ENCODE measurements at regions not wholly inside any gene's neighbourhood (a gene's known extent, or its start where the extent isn't known, plus 50 kb on each side); places are given as distances from the start of the nearest gene placed in this dataset.

DNA sequence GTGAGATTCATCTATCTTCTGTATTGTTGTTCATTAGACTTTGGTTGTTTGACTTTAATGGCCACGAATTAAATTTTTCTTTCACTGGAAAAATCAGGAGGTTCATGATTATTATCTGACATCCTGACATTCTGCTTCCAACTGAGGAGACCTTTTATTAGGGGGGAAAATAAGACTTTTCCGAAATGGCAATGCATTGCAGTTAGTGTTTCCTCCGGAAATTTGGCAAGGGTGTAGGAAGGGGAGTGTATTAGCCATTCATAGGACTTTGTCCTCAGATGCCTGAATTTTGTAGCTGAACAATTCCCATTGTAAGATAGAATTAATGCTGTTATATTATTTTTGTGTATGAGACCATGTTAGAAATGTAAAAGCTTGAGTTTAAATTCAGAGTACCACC lies 450.6 kb upstream of the TGFBR2 start:
- WGBS = 58% methylated on average over 3 of the region's 3 CpGs
- H3K14ac ChIP-seq (ENCODE audit: low read length in 2 of 2) = no peak overlapping the region
- H3K4me2 ChIP-seq (ENCODE audit: low read length, poor library complexity, severe bottlenecking) = no peak overlapping the region
- H2BK12ac ChIP-seq (ENCODE audit: low read length in 2 of 2) = no peak overlapping the region
- no peaks in the 10 kb centered on the region for H3K4me1 ChIP-seq (ENCODE audit: control insufficient read depth, insufficient read depth, low read depth, low read length)
- no peak overlapping the region for H3K4ac ChIP-seq (ENCODE audit: low read depth in 1 of 2, low read length in 2 of 2)
- peak overlapping the region; percentile 4 for H3K9ac ChIP-seq (ENCODE audit: low read length)
- no peaks in the 10 kb centered on the region for H3K27me3 ChIP-seq (ENCODE audit: control insufficient read depth in 1 of 2, insufficient read depth in 1 of 2, low read length in 2 of 2)
- H3K23ac ChIP-seq (ENCODE audit: low read length in 2 of 2) = no peak overlapping the region
- H3K27ac ChIP-seq (ENCODE audit: low read length, poor library complexity, severe bottlenecking) = no peak overlapping the region
- H3K18ac ChIP-seq (ENCODE audit: low read depth in 1 of 2, low read length in 2 of 2) = no peak overlapping the region
- H3K36me3 ChIP-seq (ENCODE audit: control insufficient read depth in 1 of 2, insufficient read depth in 2 of 2, low read depth in 1 of 2, low read length in 2 of 2) = no peaks in the 10 kb centered on the region
- H4K8ac ChIP-seq (ENCODE audit: low read length) = no peak overlapping the region
- no peak for DNase-seq
- no peak overlapping the region for H4K91ac ChIP-seq (ENCODE audit: low read length)
- H3K4me3 ChIP-seq (ENCODE audit: insufficient read depth in 1 of 2, low read depth in 1 of 2, low read length in 2 of 2) = no peak overlapping the region
- no peak overlapping the region for H2BK120ac ChIP-seq (ENCODE audit: low read depth, low read length)
- no peak overlapping the region for H2BK15ac ChIP-seq (ENCODE audit: low read depth, poor library complexity, severe bottlenecking)
- no peaks in the 10 kb centered on the region for H3K9me3 ChIP-seq (ENCODE audit: control insufficient read depth, low read length)
- no peaks in the 10 kb centered on the region for H3K79me1 ChIP-seq (replicated peaks; ENCODE audit: low read length, poor library complexity, severe bottlenecking)
- H2AK5ac ChIP-seq (ENCODE audit: low read length, severe bottlenecking) = no peak overlapping the region
- H2BK5ac ChIP-seq (ENCODE audit: low read depth, low read length, poor library complexity, severe bottlenecking) = no peak overlapping the region
- H2AFZ ChIP-seq (ENCODE audit: low read depth, low read length) = no peak overlapping the region

DNA sequence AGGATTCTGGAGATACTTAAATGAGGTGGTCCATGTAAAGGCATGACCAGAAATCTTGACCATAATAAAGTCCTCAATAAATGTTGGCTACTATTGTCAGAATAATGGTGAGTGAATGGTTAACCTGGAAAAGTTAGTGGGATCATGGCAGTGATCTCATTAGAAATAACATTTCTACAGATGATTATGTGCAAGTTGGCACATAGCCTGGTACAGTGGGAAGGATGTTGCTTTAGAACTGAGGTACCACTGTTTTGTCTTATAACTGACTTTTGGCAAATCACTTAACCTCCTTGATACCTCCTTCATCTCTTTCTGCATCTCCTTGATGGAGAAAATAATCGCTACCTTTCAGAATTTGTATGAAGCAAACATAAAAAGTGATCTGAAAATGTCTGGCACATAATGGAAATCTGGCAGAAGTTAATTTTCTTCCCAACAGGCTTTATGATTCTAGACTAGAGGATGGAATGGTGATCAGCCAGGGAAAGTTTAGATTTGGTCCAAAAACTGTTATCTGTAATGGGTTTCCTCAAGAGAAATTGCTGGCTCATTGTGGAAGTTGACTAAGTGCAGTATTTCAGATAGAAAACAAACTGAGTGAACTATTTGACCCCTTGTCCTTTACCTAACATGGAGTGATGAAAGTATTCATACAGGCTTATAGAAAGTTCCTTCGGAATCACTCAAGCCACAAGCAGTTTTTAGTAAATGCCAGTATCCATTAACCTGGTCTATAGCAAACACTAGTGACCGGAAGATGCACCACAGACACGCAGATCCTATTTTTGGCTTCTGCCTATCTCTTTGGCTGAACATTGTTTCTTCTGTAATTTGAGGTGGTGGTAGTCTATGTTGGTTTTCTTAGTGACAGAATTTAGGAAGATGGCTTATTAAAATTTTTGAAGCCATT lies 449.6 kb upstream of the TGFBR2 start:
- H3K14ac ChIP-seq (ENCODE audit: low read length in 2 of 2) = no peak overlapping the region
- no peaks in the 10 kb centered on the region for H3K79me1 ChIP-seq (replicated peaks; ENCODE audit: low read length, poor library complexity, severe bottlenecking)
- H3K27ac ChIP-seq (ENCODE audit: low read length, poor library complexity, severe bottlenecking) = no peak overlapping the region
- H2BK12ac ChIP-seq (ENCODE audit: low read length in 2 of 2) = no peak overlapping the region
- peak overlapping the region; percentile 37 for H3K9ac ChIP-seq (ENCODE audit: low read length)
- H2BK120ac ChIP-seq (ENCODE audit: low read depth, low read length) = no peak overlapping the region
- H3K4me1 ChIP-seq (ENCODE audit: control insufficient read depth, insufficient read depth, low read depth, low read length) = no peaks in the 10 kb centered on the region
- DNase-seq = no peak
- H3K4me2 ChIP-seq (ENCODE audit: low read length, poor library complexity, severe bottlenecking) = no peak overlapping the region
- H2BK15ac ChIP-seq (ENCODE audit: low read depth, poor library complexity, severe bottlenecking) = no peak overlapping the region
- H3K36me3 ChIP-seq (ENCODE audit: control insufficient read depth in 1 of 2, insufficient read depth in 2 of 2, low read depth in 1 of 2, low read length in 2 of 2) = no peaks in the 10 kb centered on the region
- H2AK5ac ChIP-seq (ENCODE audit: low read length, severe bottlenecking) = no peak overlapping the region
- no peak overlapping the region for H2BK5ac ChIP-seq (ENCODE audit: low read depth, low read length, poor library complexity, severe bottlenecking)
- no peak overlapping the region for H4K8ac ChIP-seq (ENCODE audit: low read length)
- H3K18ac ChIP-seq (ENCODE audit: low read depth in 1 of 2, low read length in 2 of 2) = no peak overlapping the region
- H3K27me3 ChIP-seq (ENCODE audit: control insufficient read depth in 1 of 2, insufficient read depth in 1 of 2, low read length in 2 of 2) = no peaks in the 10 kb centered on the region
- 96% methylated on average over 3 of the region's 4 CpGs for WGBS
- H3K23ac ChIP-seq (ENCODE audit: low read length in 2 of 2) = no peak overlapping the region
- H3K4ac ChIP-seq (ENCODE audit: low read depth in 1 of 2, low read length in 2 of 2) = no peak overlapping the region
- no peak overlapping the region for H3K4me3 ChIP-seq (ENCODE audit: insufficient read depth in 1 of 2, low read depth in 1 of 2, low read length in 2 of 2)
- H4K91ac ChIP-seq (ENCODE audit: low read length) = no peak overlapping the region
- H3K9me3 ChIP-seq (ENCODE audit: control insufficient read depth, low read length) = no peaks in the 10 kb centered on the region
- no peak overlapping the region for H2AFZ ChIP-seq (ENCODE audit: low read depth, low read length)

DNA sequence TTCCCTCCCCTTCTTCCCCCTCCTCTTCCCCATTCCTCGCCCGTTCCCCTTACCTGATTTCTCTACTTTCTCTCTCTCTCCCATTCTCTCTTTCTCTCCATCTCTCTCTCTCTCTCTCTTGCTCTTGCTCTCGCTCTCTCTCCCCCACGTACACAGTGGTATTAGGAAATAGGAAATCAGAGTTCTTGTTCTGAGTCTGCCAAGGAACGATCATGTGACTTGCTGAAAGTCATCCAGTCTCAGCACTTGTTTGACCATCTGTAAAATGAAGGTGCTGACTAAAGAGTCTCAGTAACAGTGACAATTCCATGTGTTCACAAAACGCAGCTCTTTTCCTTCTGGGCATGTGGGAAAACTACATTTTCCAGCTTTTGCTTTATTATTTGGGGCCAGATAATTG lies 445.0 kb upstream of the TGFBR2 start:
- no peaks in the 10 kb centered on the region for H3K79me1 ChIP-seq (replicated peaks; ENCODE audit: low read length, poor library complexity, severe bottlenecking)
- no peak overlapping the region for H3K27ac ChIP-seq (ENCODE audit: low read length, poor library complexity, severe bottlenecking)
- no peak for DNase-seq
- H3K27me3 ChIP-seq (ENCODE audit: control insufficient read depth in 1 of 2, insufficient read depth in 1 of 2, low read length in 2 of 2) = no peaks in the 10 kb centered on the region
- WGBS = 90% methylated on average over 5 of the region's 6 CpGs
- H3K9me3 ChIP-seq (ENCODE audit: control insufficient read depth, low read length) = peaks cover 12% of the 10 kb centered on the region
- no peak overlapping the region for H4K91ac ChIP-seq (ENCODE audit: low read length)
- H4K8ac ChIP-seq (ENCODE audit: low read length) = no peak overlapping the region
- H2AFZ ChIP-seq (ENCODE audit: low read depth, low read length) = no peak overlapping the region
- H2BK15ac ChIP-seq (ENCODE audit: low read depth, poor library complexity, severe bottlenecking) = no peak overlapping the region
- H3K4me3 ChIP-seq (ENCODE audit: insufficient read depth in 1 of 2, low read depth in 1 of 2, low read length in 2 of 2) = peak overlapping the region in 1 of 2 experiments; percentile 60
- H3K14ac ChIP-seq (ENCODE audit: low read length in 2 of 2) = no peak overlapping the region
- H3K23ac ChIP-seq (ENCODE audit: low read length in 2 of 2) = no peak overlapping the region
- H3K18ac ChIP-seq (ENCODE audit: low read depth in 1 of 2, low read length in 2 of 2) = no peak overlapping the region
- H3K4me1 ChIP-seq (ENCODE audit: control insufficient read depth, insufficient read depth, low read depth, low read length) = no peaks in the 10 kb centered on the region
- H2BK5ac ChIP-seq (ENCODE audit: low read depth, low read length, poor library complexity, severe bottlenecking) = no peak overlapping the region
- H3K4ac ChIP-seq (ENCODE audit: low read depth in 1 of 2, low read length in 2 of 2) = no peak overlapping the region
- no peak overlapping the region for H2AK5ac ChIP-seq (ENCODE audit: low read length, severe bottlenecking)
- H3K36me3 ChIP-seq (ENCODE audit: control insufficient read depth in 1 of 2, insufficient read depth in 2 of 2, low read depth in 1 of 2, low read length in 2 of 2) = no peaks in the 10 kb centered on the region
- no peak overlapping the region for H2BK120ac ChIP-seq (ENCODE audit: low read depth, low read length)
- H3K9ac ChIP-seq (ENCODE audit: low read length) = peak overlapping the region; percentile 71
- no peak overlapping the region for H3K4me2 ChIP-seq (ENCODE audit: low read length, poor library complexity, severe bottlenecking)
- no peak overlapping the region for H2BK12ac ChIP-seq (ENCODE audit: low read length in 2 of 2)

DNA sequence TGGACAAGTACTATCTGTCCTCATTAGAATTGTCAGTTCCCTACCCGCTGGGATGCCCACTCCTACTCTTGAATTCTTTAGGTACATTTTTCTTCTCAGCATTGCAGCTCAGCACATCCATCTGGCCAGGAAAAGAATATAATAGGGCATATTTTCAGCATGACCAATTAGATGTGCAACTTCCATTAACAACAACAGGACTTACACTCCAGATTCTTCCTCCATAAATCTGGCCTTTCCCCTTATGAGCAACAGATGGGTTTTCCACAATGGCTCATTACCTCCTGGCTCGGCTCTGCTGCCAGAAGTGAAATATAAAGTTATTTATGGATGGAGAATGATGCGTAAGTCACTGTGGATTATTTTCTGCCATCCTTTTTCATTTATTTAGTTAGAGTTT lies 443.8 kb upstream of the TGFBR2 start:
- no peak overlapping the region for H3K14ac ChIP-seq (ENCODE audit: low read length in 2 of 2)
- no peak overlapping the region for H4K8ac ChIP-seq (ENCODE audit: low read length)
- peak; percentile 56 for DNase-seq
- H2AK5ac ChIP-seq (ENCODE audit: low read length, severe bottlenecking) = no peak overlapping the region
- no peaks in the 10 kb centered on the region for H3K4me1 ChIP-seq (ENCODE audit: control insufficient read depth, insufficient read depth, low read depth, low read length)
- H4K91ac ChIP-seq (ENCODE audit: low read length) = no peak overlapping the region
- no peak overlapping the region for H2AFZ ChIP-seq (ENCODE audit: low read depth, low read length)
- H2BK5ac ChIP-seq (ENCODE audit: low read depth, low read length, poor library complexity, severe bottlenecking) = no peak overlapping the region
- H3K27ac ChIP-seq (ENCODE audit: low read length, poor library complexity, severe bottlenecking) = no peak overlapping the region
- H3K4me3 ChIP-seq (ENCODE audit: insufficient read depth in 1 of 2, low read depth in 1 of 2, low read length in 2 of 2) = no peak overlapping the region
- no peak overlapping the region for H3K23ac ChIP-seq (ENCODE audit: low read length in 2 of 2)
- 70% methylated on average over 1 of the region's 3 CpGs for WGBS
- peak overlapping the region; percentile 71 for H3K9ac ChIP-seq (ENCODE audit: low read length)
- H3K18ac ChIP-seq (ENCODE audit: low read depth in 1 of 2, low read length in 2 of 2) = no peak overlapping the region
- H2BK120ac ChIP-seq (ENCODE audit: low read depth, low read length) = no peak overlapping the region
- H2BK12ac ChIP-seq (ENCODE audit: low read length in 2 of 2) = no peak overlapping the region
- no peaks in the 10 kb centered on the region for H3K27me3 ChIP-seq (ENCODE audit: control insufficient read depth in 1 of 2, insufficient read depth in 1 of 2, low read length in 2 of 2)
- peaks cover 12% of the 10 kb centered on the region for H3K9me3 ChIP-seq (ENCODE audit: control insufficient read depth, low read length)
- no peak overlapping the region for H2BK15ac ChIP-seq (ENCODE audit: low read depth, poor library complexity, severe bottlenecking)
- no peaks in the 10 kb centered on the region for H3K36me3 ChIP-seq (ENCODE audit: control insufficient read depth in 1 of 2, insufficient read depth in 2 of 2, low read depth in 1 of 2, low read length in 2 of 2)
- H3K4ac ChIP-seq (ENCODE audit: low read depth in 1 of 2, low read length in 2 of 2) = no peak overlapping the region
- no peaks in the 10 kb centered on the region for H3K79me1 ChIP-seq (replicated peaks; ENCODE audit: low read length, poor library complexity, severe bottlenecking)
- H3K4me2 ChIP-seq (ENCODE audit: low read length, poor library complexity, severe bottlenecking) = no peak overlapping the region
